ENCODE measurements at regions not wholly inside any gene's neighbourhood (a gene's known extent, or its start where the extent isn't known, plus 50 kb on each side); places are given as distances from the start of the nearest gene placed in this dataset.

GRCh38 chr3:118782755-118783202, 251.9 kb downstream of the IGSF11 start:
- intact Hi-C loops (cut with micrococcal nuclease) = no loop called here
- H3K4me1 Mint-ChIP-seq = no peaks in the 10 kb centered on the region
- ChIA-PET CTCF (no interaction called here), POLR2A (no interaction called here)
- H3K4me3 Mint-ChIP-seq = no peak overlapping the region
- H3K27me3 Mint-ChIP-seq = no peaks in the 10 kb centered on the region
- no peaks in the 10 kb centered on the region for H3K36me3 Mint-ChIP-seq (ENCODE audit: low read depth)
- TF ChIP-seq CTCF (IDR thresholded peaks at IDR 0.05) = no peak
- no peak for DNase-seq
- no peaks in the 10 kb centered on the region for H3K9me3 Mint-ChIP-seq
- no peak overlapping the region for H3K27ac Mint-ChIP-seq
- ATAC-seq (ENCODE audit: low read depth) = no peak

- H3K9me3 Mint-ChIP-seq = no peaks in the 10 kb centered on the region
Observed at GRCh38 chr3:118785415-118785814, 249.2 kb downstream of the IGSF11 start.

GRCh38 chr3:118791246-118791645, 243.4 kb downstream of the IGSF11 start:
- H3K9me3 Mint-ChIP-seq = no peaks in the 10 kb centered on the region
- TF ChIP-seq CTCF (IDR thresholded peaks at IDR 0.05) = no peak
- H3K4me1 Mint-ChIP-seq = no peaks in the 10 kb centered on the region
- no peak for DNase-seq
- ChIA-PET POLR2A (no interaction called here), CTCF (no interaction called here)
- H3K36me3 Mint-ChIP-seq (ENCODE audit: low read depth) = no peaks in the 10 kb centered on the region
- intact Hi-C loops (cut with micrococcal nuclease) = no loop called here
- no peak overlapping the region for H3K4me3 Mint-ChIP-seq
- H3K27ac Mint-ChIP-seq = no peak overlapping the region
- no peak for ATAC-seq (ENCODE audit: low read depth)
- H3K27me3 Mint-ChIP-seq = peaks cover 2% of the 10 kb centered on the region

More at GRCh38 chr3:118785415-118785814, 249.2 kb downstream of the IGSF11 start:
- ATAC-seq (ENCODE audit: low read depth) (no peak), DNase-seq (no peak)
- peaks cover 2% of the 10 kb centered on the region for H3K27me3 Mint-ChIP-seq
- H3K4me3 Mint-ChIP-seq = no peak overlapping the region
- H3K27ac Mint-ChIP-seq = no peak overlapping the region
- CTCF ChIA-PET = no interaction called here
- POLR2A ChIA-PET = no interaction called here
- H3K36me3 Mint-ChIP-seq (ENCODE audit: low read depth) = no peaks in the 10 kb centered on the region
- H3K4me1 Mint-ChIP-seq = no peaks in the 10 kb centered on the region
- TF ChIP-seq CTCF (IDR thresholded peaks at IDR 0.05) = no peak
- intact Hi-C loops (cut with micrococcal nuclease) = no loop called here

- peaks cover 2% of the 10 kb centered on the region for H3K27me3 Mint-ChIP-seq
- intact Hi-C loops (cut with micrococcal nuclease) = no loop called here
- no peak for TF ChIP-seq CTCF (IDR thresholded peaks at IDR 0.05)
- no peak for DNase-seq
- H3K9me3 Mint-ChIP-seq = no peaks in the 10 kb centered on the region
- no peak overlapping the region for H3K27ac Mint-ChIP-seq
- ATAC-seq (ENCODE audit: low read depth) = no peak
- CTCF ChIA-PET = no interaction called here
- H3K4me1 Mint-ChIP-seq = no peaks in the 10 kb centered on the region
- no peak overlapping the region for H3K4me3 Mint-ChIP-seq
- no peaks in the 10 kb centered on the region for H3K36me3 Mint-ChIP-seq (ENCODE audit: low read depth)
- POLR2A ChIA-PET = no interaction called here
Observed at GRCh38 chr3:118792191-118792590, 242.5 kb downstream of the IGSF11 start.

GRCh38 chr3:118793176-118793575, 241.5 kb downstream of the IGSF11 start:
- ChIA-PET POLR2A (no interaction called here), CTCF (no interaction called here)
- H3K9me3 Mint-ChIP-seq = no peaks in the 10 kb centered on the region
- ATAC-seq (ENCODE audit: low read depth) (no peak), DNase-seq (no peak)
- no peaks in the 10 kb centered on the region for H3K4me1 Mint-ChIP-seq
- H3K27me3 Mint-ChIP-seq = peaks cover 2% of the 10 kb centered on the region
- TF ChIP-seq CTCF (IDR thresholded peaks at IDR 0.05) = no peak
- no peaks in the 10 kb centered on the region for H3K36me3 Mint-ChIP-seq (ENCODE audit: low read depth)
- H3K4me3 Mint-ChIP-seq = no peak overlapping the region
- no peak overlapping the region for H3K27ac Mint-ChIP-seq
- intact Hi-C loops (cut with micrococcal nuclease) = no loop called here
